ENCODE measurements at regions not wholly inside any gene's neighbourhood (a gene's known extent, or its start where the extent isn't known, plus 50 kb on each side); places are given as distances from the start of the nearest gene placed in this dataset.

GRCh38 chr20:56903858-56904257 lies 274.8 kb downstream of the TFAP2C start:
- no peak for TF ChIP-seq EZH2 (IDR thresholded peaks at IDR 0.05; ENCODE audit: borderline replicate concordance, low read depth, low read length, poor library complexity, severe bottlenecking)
- no peak for TF ChIP-seq CTCF (conservative IDR thresholded peaks at IDR 0.05; ENCODE audit: low read depth, low read length)
- ChIA-PET POLR2A (ENCODE audit: low non-redundant PET) (no interaction called here), CTCF (no interaction called here)
- intact Hi-C loops (cut with micrococcal nuclease; ENCODE audit: unreplicated experiment): no loop called here
- Histone ChIP-seq H3K9me3 (ENCODE audit: low read depth, low read length, poor library complexity, severe bottlenecking) (no peaks in the 10 kb centered on the region), H3K27ac (ENCODE audit: low read depth, low read length, poor library complexity, severe bottlenecking) (no peak overlapping the region), H3K27me3 (replicated peaks; ENCODE audit: insufficient read depth, low read depth, low read length, poor library complexity) (peaks cover under 1% of the 10 kb centered on the region), H3K4me1 (ENCODE audit: insufficient read depth, low read length, poor library complexity, severe bottlenecking) (no peaks in the 10 kb centered on the region), H3K36me3 (ENCODE audit: insufficient read depth, low read length, poor library complexity, severe bottlenecking) (no peaks in the 10 kb centered on the region), H3K4me3 (ENCODE audit: low read depth, low read length, poor library complexity, severe bottlenecking) (no peak overlapping the region)
- BruUV-seq (replicated peaks): no TSS peak
- no peak for DNase-seq (ENCODE audit: low spot score)

GRCh38 chr20:56909918-56910714 lies 281.0 kb downstream of the TFAP2C start:
- BruUV-seq (replicated peaks): no TSS peak
- CTCF ChIA-PET: no interaction called here

GRCh38 chr20:56911946-56912345 lies 282.8 kb downstream of the TFAP2C start:
- no peak overlapping the region for H3K27ac ChIP-seq (ENCODE audit: low read depth, low read length, poor library complexity, severe bottlenecking)
- H3K4me1 ChIP-seq (ENCODE audit: insufficient read depth, low read length, poor library complexity, severe bottlenecking): no peaks in the 10 kb centered on the region
- intact Hi-C loops (cut with micrococcal nuclease; ENCODE audit: unreplicated experiment): no loop called here
- H3K36me3 ChIP-seq (ENCODE audit: insufficient read depth, low read length, poor library complexity, severe bottlenecking): no peaks in the 10 kb centered on the region
- ChIA-PET POLR2A (ENCODE audit: low non-redundant PET) (no interaction called here), CTCF (no interaction called here)
- H3K4me3 ChIP-seq (ENCODE audit: low read depth, low read length, poor library complexity, severe bottlenecking): no peak overlapping the region
- H3K9me3 ChIP-seq (ENCODE audit: low read depth, low read length, poor library complexity, severe bottlenecking): no peaks in the 10 kb centered on the region
- no peak for DNase-seq (ENCODE audit: low spot score)
- no TSS peak for BruUV-seq (replicated peaks)
- no peak for TF ChIP-seq CTCF (conservative IDR thresholded peaks at IDR 0.05; ENCODE audit: low read depth, low read length)
- no peak for TF ChIP-seq EZH2 (IDR thresholded peaks at IDR 0.05; ENCODE audit: borderline replicate concordance, low read depth, low read length, poor library complexity, severe bottlenecking)
- peaks cover 18% of the 10 kb centered on the region for H3K27me3 ChIP-seq (replicated peaks; ENCODE audit: insufficient read depth, low read depth, low read length, poor library complexity)

More at GRCh38 chr20:56909918-56910714, 281.0 kb downstream of the TFAP2C start:
- POLR2A ChIA-PET (ENCODE audit: low non-redundant PET): no interaction called here
- H3K4me3 ChIP-seq (ENCODE audit: low read depth, low read length, poor library complexity, severe bottlenecking): no peak overlapping the region
- no peaks in the 10 kb centered on the region for H3K9me3 ChIP-seq (ENCODE audit: low read depth, low read length, poor library complexity, severe bottlenecking)
- peaks cover 4% of the 10 kb centered on the region for H3K27me3 ChIP-seq (replicated peaks; ENCODE audit: insufficient read depth, low read depth, low read length, poor library complexity)
- DNase-seq (ENCODE audit: low spot score): no peak
- H3K36me3 ChIP-seq (ENCODE audit: insufficient read depth, low read length, poor library complexity, severe bottlenecking): no peaks in the 10 kb centered on the region
- intact Hi-C loops (cut with micrococcal nuclease; ENCODE audit: unreplicated experiment): no loop called here
- TF ChIP-seq CTCF (conservative IDR thresholded peaks at IDR 0.05; ENCODE audit: low read depth, low read length) (no peak), EZH2 (IDR thresholded peaks at IDR 0.05; ENCODE audit: borderline replicate concordance, low read depth, low read length, poor library complexity, severe bottlenecking) (no peak)
- no peaks in the 10 kb centered on the region for H3K4me1 ChIP-seq (ENCODE audit: insufficient read depth, low read length, poor library complexity, severe bottlenecking)
- no peak overlapping the region for H3K27ac ChIP-seq (ENCODE audit: low read depth, low read length, poor library complexity, severe bottlenecking)
